ENCODE measurements at regions not wholly inside any gene's neighbourhood (a gene's known extent, or its start where the extent isn't known, plus 50 kb on each side); places are given as distances from the start of the nearest gene placed in this dataset.

GRCh38 chr2:2916621-2917020 lies 461.0 kb downstream of the EIPR1 start:
- no peaks in the 10 kb centered on the region for H3K36me3 Mint-ChIP-seq
- no peak for TF ChIP-seq CTCF (IDR thresholded peaks at IDR 0.05; ENCODE audit: unreplicated experiment)

GRCh38 chr2:2914252-2914651 lies 463.4 kb downstream of the EIPR1 start:
- Mint-ChIP-seq H3K27me3 (ENCODE audit: low read depth) (peaks cover 7% of the 10 kb centered on the region), H3K4me1 (no peaks in the 10 kb centered on the region), H3K9me3 (peaks cover 9% of the 10 kb centered on the region), H3K27ac (no peak overlapping the region), H3K36me3 (no peaks in the 10 kb centered on the region), H3K4me3 (no peak overlapping the region)
- no peak for DNase-seq (ENCODE audit: low spot score in 2 of 2, unreplicated experiment in 2 of 2)
- no peak for TF ChIP-seq CTCF (IDR thresholded peaks at IDR 0.05; ENCODE audit: unreplicated experiment)

More at GRCh38 chr2:2916621-2917020, 461.0 kb downstream of the EIPR1 start:
- DNase-seq (ENCODE audit: low spot score in 2 of 2, unreplicated experiment in 2 of 2), result no peak
- Mint-ChIP-seq H3K4me3 (no peak overlapping the region), H3K27me3 (ENCODE audit: low read depth) (peaks cover 5% of the 10 kb centered on the region), H3K27ac (no peak overlapping the region), H3K9me3 (peaks cover 9% of the 10 kb centered on the region), H3K4me1 (no peaks in the 10 kb centered on the region)

GRCh38 chr2:2913601-2914120 lies 464.0 kb downstream of the EIPR1 start:
- Mint-ChIP-seq H3K27ac (no peak overlapping the region), H3K36me3 (no peaks in the 10 kb centered on the region), H3K4me1 (no peaks in the 10 kb centered on the region), H3K27me3 (ENCODE audit: low read depth) (peaks cover 11% of the 10 kb centered on the region), H3K4me3 (no peak overlapping the region), H3K9me3 (peaks cover 9% of the 10 kb centered on the region)
- TF ChIP-seq CTCF (IDR thresholded peaks at IDR 0.05; ENCODE audit: unreplicated experiment), result no peak
- no peak for DNase-seq (ENCODE audit: low spot score in 2 of 2, unreplicated experiment in 2 of 2)

GRCh38 chr2:2912731-2913130 lies 464.9 kb downstream of the EIPR1 start:
- no peak for DNase-seq (ENCODE audit: low spot score in 2 of 2, unreplicated experiment in 2 of 2)
- no peaks in the 10 kb centered on the region for H3K36me3 Mint-ChIP-seq
- H3K9me3 Mint-ChIP-seq, result peaks cover 5% of the 10 kb centered on the region
- TF ChIP-seq CTCF (IDR thresholded peaks at IDR 0.05; ENCODE audit: unreplicated experiment), result no peak
- H3K27me3 Mint-ChIP-seq (ENCODE audit: low read depth), result peaks cover 13% of the 10 kb centered on the region
- H3K4me3 Mint-ChIP-seq, result no peak overlapping the region
- H3K4me1 Mint-ChIP-seq, result no peaks in the 10 kb centered on the region
- H3K27ac Mint-ChIP-seq, result no peak overlapping the region

GRCh38 chr2:2912293-2912692 lies 465.3 kb downstream of the EIPR1 start:
- no peak for DNase-seq (ENCODE audit: low spot score in 2 of 2, unreplicated experiment in 2 of 2)
- Mint-ChIP-seq H3K27ac (no peak overlapping the region), H3K27me3 (ENCODE audit: low read depth) (peaks cover 17% of the 10 kb centered on the region), H3K36me3 (no peaks in the 10 kb centered on the region), H3K4me1 (no peaks in the 10 kb centered on the region), H3K9me3 (peaks cover 5% of the 10 kb centered on the region), H3K4me3 (no peak overlapping the region)
- no peak for TF ChIP-seq CTCF (IDR thresholded peaks at IDR 0.05; ENCODE audit: unreplicated experiment)

- Mint-ChIP-seq H3K4me1 (no peaks in the 10 kb centered on the region), H3K9me3 (no peaks in the 10 kb centered on the region), H3K36me3 (no peaks in the 10 kb centered on the region), H3K4me3 (no peak overlapping the region), H3K27ac (no peak overlapping the region), H3K27me3 (ENCODE audit: low read depth) (peaks cover 20% of the 10 kb centered on the region)
- DNase-seq (ENCODE audit: low spot score in 2 of 2, unreplicated experiment in 2 of 2), result no peak
- no peak for TF ChIP-seq CTCF (IDR thresholded peaks at IDR 0.05; ENCODE audit: unreplicated experiment)
Measured at GRCh38 chr2:2910259-2910658, 467.4 kb downstream of the EIPR1 start.

Measured in mesothelial cell of epicardium (in vitro differentiated cells).